ENCODE measurements at regions not wholly inside any gene's neighbourhood (a gene's known extent, or its start where the extent isn't known, plus 50 kb on each side); places are given as distances from the start of the nearest gene placed in this dataset.

GRCh38 chr21:36603221-36603620 is 95.7 kb upstream of the SIM2 start (continued):
- TF ChIP-seq REST (IDR thresholded peaks at IDR 0.05), result no peak

GRCh38 chr21:36605426-36605825 is 93.5 kb upstream of the SIM2 start:
- WGBS, result 67% methylated on average over 8 of the region's 8 CpGs
- TF ChIP-seq NR2F2 (IDR thresholded peaks at IDR 0.05) (no peak), SP1 (IDR thresholded peaks at IDR 0.05) (no peak), YY1 (IDR thresholded peaks at IDR 0.05) (no peak)
- Histone ChIP-seq H3K27me3 (ENCODE audit: control insufficient read depth in 4 of 4, insufficient read depth in 4 of 4, low read length in 3 of 4) (peaks cover 0 to 3% (median 1%) of the 10 kb centered on the region in 4 donors), H3K36me3 (ENCODE audit: control insufficient read depth in 4 of 4, insufficient read depth in 3 of 4, low read depth in 1 of 4, low read length in 3 of 4) (no peaks in the 10 kb centered on the region), H3K4me3 (ENCODE audit: low read depth in 1 of 3, low read length in 3 of 3) (no peak overlapping the region), H3K27ac (ENCODE audit: low read depth in 1 of 2, low read length in 2 of 2) (no peak overlapping the region), H3K4me1 (ENCODE audit: control insufficient read depth in 4 of 4, insufficient read depth in 4 of 4, low read length in 3 of 4) (no peaks in the 10 kb centered on the region), H3K9me3 (ENCODE audit: control insufficient read depth in 4 of 4, low read length in 3 of 4) (peaks cover 0 to 3% (median 1%) of the 10 kb centered on the region in 4 donors), H3K9ac (ENCODE audit: low read depth in 1 of 2, low read length in 2 of 2) (no peak overlapping the region)
- no peak for DNase-seq (ENCODE audit: low spot score)

- Histone ChIP-seq H3K4me3 (ENCODE audit: low read depth in 1 of 3, low read length in 3 of 3) (no peak overlapping the region), H3K4me1 (ENCODE audit: control insufficient read depth in 4 of 4, insufficient read depth in 4 of 4, low read length in 3 of 4) (no peaks in the 10 kb centered on the region), H3K9me3 (ENCODE audit: control insufficient read depth in 4 of 4, low read length in 3 of 4) (peaks cover 0 to 3% (median 1%) of the 10 kb centered on the region in 4 donors), H3K27ac (ENCODE audit: low read depth in 1 of 2, low read length in 2 of 2) (no peak overlapping the region), H3K36me3 (ENCODE audit: control insufficient read depth in 4 of 4, insufficient read depth in 3 of 4, low read depth in 1 of 4, low read length in 3 of 4) (no peaks in the 10 kb centered on the region), H3K27me3 (ENCODE audit: control insufficient read depth in 4 of 4, insufficient read depth in 4 of 4, low read length in 3 of 4) (peaks cover 0 to 2% (median 0%) of the 10 kb centered on the region in 4 donors), H3K9ac (ENCODE audit: low read depth in 1 of 2, low read length in 2 of 2) (no peak overlapping the region)
- DNase-seq (ENCODE audit: low spot score), result no peak
- WGBS, result 77% methylated on average over 19 of the region's 19 CpGs
- TF ChIP-seq CTCF (IDR thresholded peaks at IDR 0.05; ENCODE audit: low read depth, low read length, missing input control), result no peak
Measured at GRCh38 chr21:36606287-36606982, 92.5 kb upstream of the SIM2 start.

GRCh38 chr21:36606983-36607325 is 92.0 kb upstream of the SIM2 start:
- H3K9me3 ChIP-seq (ENCODE audit: control insufficient read depth in 4 of 4, low read length in 3 of 4), result peaks cover 0 to 3% (median 1%) of the 10 kb centered on the region in 4 donors
- H3K36me3 ChIP-seq (ENCODE audit: control insufficient read depth in 4 of 4, insufficient read depth in 3 of 4, low read depth in 1 of 4, low read length in 3 of 4), result no peaks in the 10 kb centered on the region
- no peak for DNase-seq (ENCODE audit: low spot score)
- peaks cover 0 to 2% (median 0%) of the 10 kb centered on the region in 4 donors for H3K27me3 ChIP-seq (ENCODE audit: control insufficient read depth in 4 of 4, insufficient read depth in 4 of 4, low read length in 3 of 4)
- 85% methylated on average over 6 of the region's 6 CpGs for WGBS
- H3K4me3 ChIP-seq (ENCODE audit: low read depth in 1 of 3, low read length in 3 of 3), result no peak overlapping the region
- no peak overlapping the region for H3K27ac ChIP-seq (ENCODE audit: low read depth in 1 of 2, low read length in 2 of 2)
- no peak overlapping the region for H3K9ac ChIP-seq (ENCODE audit: low read depth in 1 of 2, low read length in 2 of 2)
- TF ChIP-seq NR2F2 (IDR thresholded peaks at IDR 0.05) (no peak), SP1 (IDR thresholded peaks at IDR 0.05) (no peak), RAD21 (IDR thresholded peaks at IDR 0.05) (no peak), ATF3 (IDR thresholded peaks at IDR 0.05) (no peak), CTCF (IDR thresholded peaks at IDR 0.05; ENCODE audit: low read depth, low read length, missing input control) (no peak), FOXA1 (IDR thresholded peaks at IDR 0.05) (no peak), JUND (IDR thresholded peaks at IDR 0.05) (no peak), HNF4G (IDR thresholded peaks at IDR 0.05) (no peak), GABPA (IDR thresholded peaks at IDR 0.05 in 1 of 2, conservative IDR thresholded peaks at IDR 0.05 in 1 of 2) (no peak)
- no peaks in the 10 kb centered on the region for H3K4me1 ChIP-seq (ENCODE audit: control insufficient read depth in 4 of 4, insufficient read depth in 4 of 4, low read length in 3 of 4)

All from liver (tissue), 8 donors.